OCI-LY1 (cell line): ENCODE measurements at regions not wholly inside any gene's neighbourhood (a gene's known extent, or its start where the extent isn't known, plus 50 kb on each side); places are given as distances from the start of the nearest gene placed in this dataset.

ENCODE experiments used
- H2AFZ ChIP-seq: fragments of 200-600 bp; sonication (generic), shearing (Covaris generic); 2 replicates; pipeline ENCODE4 v1.6.0; 2014; ENCODE audit warnings: antibody characterized with exemption, mild to moderate bottlenecking, low read length
- H3F3A ChIP-seq: fragments of 200-600 bp; sonication (generic), shearing (Covaris generic); 2 replicates; pipeline ENCODE4 v1.6.0; 2014; ENCODE audit warnings: mild to moderate bottlenecking, antibody characterized with exemption, low read length, moderate library complexity; ENCODE audit not compliant: insufficient read depth
- H3K27ac ChIP-seq: fragments of 200-600 bp; sonication (generic); 2 replicates; pipeline ENCODE4 v1.5.1; 2014; ENCODE audit warnings: low read length, mixed run types, mild to moderate bottlenecking, low read depth; ENCODE audit not compliant: poor library complexity, severe bottlenecking
- H3K27me3 ChIP-seq: fragments of 200-600 bp; sonication (generic); 2 replicates; pipeline ENCODE4 v1.6.0; 2014; ENCODE audit warnings: antibody characterized with exemption, mild to moderate bottlenecking, low read length, moderate library complexity; ENCODE audit not compliant: insufficient read depth
- H3K36me3 ChIP-seq: fragments of 200-600 bp; sonication (generic); 2 replicates; pipeline ENCODE4 v1.6.1; 2014; ENCODE audit warnings: mild to moderate bottlenecking, antibody characterized with exemption, low read length, moderate library complexity, mixed read lengths; ENCODE audit not compliant: insufficient read depth
- H3K4me1 ChIP-seq: fragments of 200-600 bp; sonication (generic); 2 replicates; pipeline ENCODE4 v1.5.1; 2014; ENCODE audit warnings: mild to moderate bottlenecking, low read length, moderate library complexity; ENCODE audit not compliant: insufficient read depth, severe bottlenecking
- H3K4me2 ChIP-seq: fragments of 200-600 bp; sonication (generic), shearing (Covaris generic); 2 replicates; pipeline ENCODE4 v1.6.1; 2014; ENCODE audit warnings: low read length
- H3K4me3 ChIP-seq: fragments of 200-600 bp; sonication (generic); 2 replicates; pipeline ENCODE4 v1.5.1; 2014; ENCODE audit warnings: low read length, low read depth, mild to moderate bottlenecking, mixed read lengths; ENCODE audit not compliant: poor library complexity, severe bottlenecking
- H3K79me2 ChIP-seq: fragments of 200-600 bp; shearing (Covaris generic); 2 replicates; pipeline ENCODE4 v1.6.1; 2016; ENCODE audit warnings: mixed run types, low read length, mixed read lengths; ENCODE audit not compliant: insufficient read depth
- H3K9ac ChIP-seq: fragments of 200-600 bp; sonication (generic), shearing (Covaris generic); 2 replicates; pipeline ENCODE4 v1.6.1; 2014; ENCODE audit warnings: mild to moderate bottlenecking, low read length, mixed read lengths
- H3K9me2 ChIP-seq: fragments of 200-600 bp; sonication (generic), shearing (Covaris generic); 2 replicates; pipeline ENCODE4 v1.6.1; 2014; ENCODE audit warnings: low read depth, mild to moderate bottlenecking, low read length, mixed read lengths
- H3K9me3 ChIP-seq: fragments of 200-600 bp; shearing (Covaris generic); 2 replicates; pipeline ENCODE4 v1.6.1; 2014; ENCODE audit warnings: low read length, mixed read lengths
- H4K20me1 ChIP-seq: fragments of 200-600 bp; sonication (generic), shearing (Covaris generic); 2 replicates; pipeline ENCODE4 v1.6.0; 2016; ENCODE audit warnings: mild to moderate bottlenecking, low read length; ENCODE audit not compliant: insufficient read depth
- CTCF ChIP-seq: fragments of 200-600 bp; sonication (generic), shearing (Covaris generic); IDR thresholded peaks from 2 replicates; pipeline ENCODE4 v1.5.1; 2017; ENCODE audit warnings: mild to moderate bottlenecking, antibody characterized with exemption, low read length, moderate library complexity, mixed read lengths
- EZH2 ChIP-seq: fragments of 200-600 bp; sonication (generic), shearing (Covaris generic); IDR thresholded peaks from 2 replicates; pipeline ENCODE4 v1.8.0; 2017; ENCODE audit warnings: borderline replicate concordance, mixed run types, mild to moderate bottlenecking, antibody characterized with exemption, low read length, moderate library complexity, mixed read lengths

- TF ChIP-seq EZH2 (no peak), CTCF (no peak)
- no peaks in the 10 kb centered on the region for H3K79me2 ChIP-seq
- no peak overlapping the region for H3K9ac ChIP-seq
- no peaks in the 10 kb centered on the region for H3K4me1 ChIP-seq
- no peak overlapping the region for H3K27ac ChIP-seq
- no peaks in the 10 kb centered on the region for H3K36me3 ChIP-seq
- H3F3A ChIP-seq = no peaks in the 10 kb centered on the region
- no peaks in the 10 kb centered on the region for H3K9me3 ChIP-seq
- no peak overlapping the region for H3K4me3 ChIP-seq
- H2AFZ ChIP-seq = no peak overlapping the region
- no peaks in the 10 kb centered on the region for H4K20me1 ChIP-seq
- no peaks in the 10 kb centered on the region for H3K27me3 ChIP-seq
- H3K9me2 ChIP-seq = no peaks in the 10 kb centered on the region
- no peak overlapping the region for H3K4me2 ChIP-seq
Measured at GRCh38 chr20:11086970-11087369, 413.2 kb upstream of the JAG1 start.

- Histone ChIP-seq H3K4me3 (no peak overlapping the region), H3K9me3 (no peaks in the 10 kb centered on the region), H3F3A (no peaks in the 10 kb centered on the region), H4K20me1 (no peaks in the 10 kb centered on the region), H3K4me1 (no peaks in the 10 kb centered on the region), H3K27me3 (no peaks in the 10 kb centered on the region), H3K4me2 (no peak overlapping the region), H3K9ac (no peak overlapping the region), H3K79me2 (no peaks in the 10 kb centered on the region), H3K27ac (no peak overlapping the region), H2AFZ (no peak overlapping the region), H3K9me2 (no peaks in the 10 kb centered on the region), H3K36me3 (no peaks in the 10 kb centered on the region)
- TF ChIP-seq EZH2 (no peak), CTCF (no peak)
Measured at GRCh38 chr20:11090751-11091150, 417.0 kb upstream of the JAG1 start.

GRCh38 chr20:11091511-11091910 lies 417.7 kb upstream of the JAG1 start:
- no peaks in the 10 kb centered on the region for H3K36me3 ChIP-seq
- no peaks in the 10 kb centered on the region for H3K4me1 ChIP-seq
- no peak overlapping the region for H3K4me3 ChIP-seq
- H3F3A ChIP-seq = no peaks in the 10 kb centered on the region
- no peaks in the 10 kb centered on the region for H3K9me3 ChIP-seq
- no peak overlapping the region for H2AFZ ChIP-seq
- H4K20me1 ChIP-seq = no peaks in the 10 kb centered on the region
- H3K27me3 ChIP-seq = no peaks in the 10 kb centered on the region
- H3K4me2 ChIP-seq = no peak overlapping the region
- no peak overlapping the region for H3K9ac ChIP-seq
- no peak overlapping the region for H3K27ac ChIP-seq
- no peaks in the 10 kb centered on the region for H3K79me2 ChIP-seq
- TF ChIP-seq EZH2 (no peak), CTCF (no peak)
- H3K9me2 ChIP-seq = no peaks in the 10 kb centered on the region
